ENCODE measurements at regions not wholly inside any gene's neighbourhood (a gene's known extent, or its start where the extent isn't known, plus 50 kb on each side); places are given as distances from the start of the nearest gene placed in this dataset.

GRCh38 chr2:154623819-154624218 is 74.7 kb upstream of the KCNJ3 start:
- no peak overlapping the region for H3K9ac ChIP-seq (ENCODE audit: low read depth, low read length)

GRCh38 chr2:154637456-154637855 is 61.0 kb upstream of the KCNJ3 start:
- no peak overlapping the region for H3K9ac ChIP-seq (ENCODE audit: low read depth, low read length)
- H3K9me3 ChIP-seq (ENCODE audit: control insufficient read depth, insufficient read depth, low read length) = no peaks in the 10 kb centered on the region
- H3K4me3 ChIP-seq (ENCODE audit: low read depth, low read length) = no peak overlapping the region

More at GRCh38 chr2:154623819-154624218, 74.7 kb upstream of the KCNJ3 start:
- H3K4me1 ChIP-seq (ENCODE audit: control insufficient read depth, insufficient read depth, low read length) = peaks cover 5% of the 10 kb centered on the region
- no peaks in the 10 kb centered on the region for H3K27me3 ChIP-seq (ENCODE audit: control insufficient read depth, insufficient read depth, low read length)
- no peaks in the 10 kb centered on the region for H3K9me3 ChIP-seq (ENCODE audit: control insufficient read depth, insufficient read depth, low read length)
- H3K36me3 ChIP-seq (ENCODE audit: control insufficient read depth, insufficient read depth, low read length) = no peaks in the 10 kb centered on the region
- H3K4me3 ChIP-seq (ENCODE audit: low read depth, low read length) = no peak overlapping the region

GRCh38 chr2:154638783-154639182 is 59.7 kb upstream of the KCNJ3 start:
- H3K9ac ChIP-seq (ENCODE audit: low read depth, low read length) = no peak overlapping the region
- no peak overlapping the region for H3K4me3 ChIP-seq (ENCODE audit: low read depth, low read length)
- no peaks in the 10 kb centered on the region for H3K36me3 ChIP-seq (ENCODE audit: control insufficient read depth, insufficient read depth, low read length)
- no peaks in the 10 kb centered on the region for H3K9me3 ChIP-seq (ENCODE audit: control insufficient read depth, insufficient read depth, low read length)
- no peaks in the 10 kb centered on the region for H3K27me3 ChIP-seq (ENCODE audit: control insufficient read depth, insufficient read depth, low read length)
- H3K4me1 ChIP-seq (ENCODE audit: control insufficient read depth, insufficient read depth, low read length) = no peaks in the 10 kb centered on the region

More at GRCh38 chr2:154637456-154637855, 61.0 kb upstream of the KCNJ3 start:
- Histone ChIP-seq H3K4me1 (ENCODE audit: control insufficient read depth, insufficient read depth, low read length) (no peaks in the 10 kb centered on the region), H3K27me3 (ENCODE audit: control insufficient read depth, insufficient read depth, low read length) (no peaks in the 10 kb centered on the region), H3K36me3 (ENCODE audit: control insufficient read depth, insufficient read depth, low read length) (no peaks in the 10 kb centered on the region)

- Histone ChIP-seq H3K9me3 (ENCODE audit: control insufficient read depth, insufficient read depth, low read length) (no peaks in the 10 kb centered on the region), H3K27me3 (ENCODE audit: control insufficient read depth, insufficient read depth, low read length) (no peaks in the 10 kb centered on the region), H3K4me1 (ENCODE audit: control insufficient read depth, insufficient read depth, low read length) (no peaks in the 10 kb centered on the region), H3K9ac (ENCODE audit: low read depth, low read length) (no peak overlapping the region), H3K4me3 (ENCODE audit: low read depth, low read length) (no peak overlapping the region), H3K36me3 (ENCODE audit: control insufficient read depth, insufficient read depth, low read length) (no peaks in the 10 kb centered on the region)
Measured at GRCh38 chr2:154640000-154640399, 58.5 kb upstream of the KCNJ3 start.

All from iPS-15b (cell line).